GM12878 (cell line): ENCODE measurements at regions not wholly inside any gene's neighbourhood (a gene's known extent, or its start where the extent isn't known, plus 50 kb on each side); places are given as distances from the start of the nearest gene placed in this dataset.

ENCODE experiments used
- ATAC-seq: fragments of 200-7000 bp; cut with Tn5 transposase; 3 replicates; pipeline ENCODE4 v1.9.1; 2020; ENCODE audit warnings: mild to moderate bottlenecking, moderate library complexity
- BruUV-seq: library from RNA; stranded (reverse); fragments of 400-500 nt; replicated peaks from 2 replicates; lab custom pipeline; 2021; lab: Mats Ljungman, UMichigan
- CTCF ChIA-PET: fragments of 300-600 bp; sonication (Branson Sonifier 250); formaldehyde crosslinking; extraction: SDS; loops from one replicate; lab custom pipeline; 2021; ENCODE audit warnings: inconsistent platforms; lab: Yijun Ruan, JAX
- POLR2A ChIA-PET: fragments of 350-600 bp; formaldehyde crosslinking; extraction: SDS; loops from one replicate; lab custom pipeline; 2021; ENCODE audit warnings: inconsistent platforms; lab: Charles Lee
- RAD21 ChIA-PET: fragments of 300-600 bp; sonication (Branson Sonifier 250); formaldehyde crosslinking; loops from one replicate; lab custom pipeline; 2023; ENCODE audit warnings: antibody characterized with exemption; ENCODE audit not compliant: unreplicated experiment; lab: Charles Lee
- SMC1A ChIA-PET: fragments of 300-600 bp; sonication (Branson Sonifier 250); formaldehyde crosslinking; loops from one replicate; lab custom pipeline; 2023; ENCODE audit not compliant: unreplicated experiment, uncharacterized antibody; lab: Charles Lee
- DNase-seq: peaks from one replicate; pipeline ENCODE4 v3.0.0-alpha.2; 2011; ENCODE audit warnings: low read depth, low spot score
- FAIRE-seq: peaks from 3 replicates; lab custom pipeline; 2011; peaks lifted over from hg19 to GRCh38; lab: Jason Lieb, UNC
- H2AFZ ChIP-seq: 2 replicates; pipeline ENCODE4 v1.6.0; 2011; ENCODE audit warnings: low read depth, low read length, control low read depth; ENCODE audit not compliant: control insufficient read depth
- H3K27ac ChIP-seq: 2 replicates; pipeline ENCODE4 v1.5.1; 2011; ENCODE audit warnings: control low read depth; ENCODE audit not compliant: control insufficient read depth, insufficient read depth
- H3K27me3 ChIP-seq, 2 experiments: replicated peaks in 1 of 2; 2 replicates each; pipeline versions ENCODE4 v1.6.0 to v1.6.1; 2011; ENCODE audit warnings: low read length in 1 of 2; ENCODE audit not compliant: control insufficient read depth in 2 of 2, insufficient read depth in 2 of 2
- H3K36me3 ChIP-seq, 2 experiments: 2 replicates each; pipeline ENCODE4 v1.5.1; 2011; ENCODE audit warnings: low read length in 1 of 2; ENCODE audit not compliant: control insufficient read depth in 2 of 2, insufficient read depth in 2 of 2
- H3K4me1 ChIP-seq: 2 replicates; pipeline ENCODE4 v1.6.1; 2011; ENCODE audit warnings: mild to moderate bottlenecking, low read length, moderate library complexity, mixed read lengths; ENCODE audit not compliant: control insufficient read depth, insufficient read depth
- H3K4me2 ChIP-seq: 2 replicates; pipeline ENCODE4 v1.6.0; 2011; ENCODE audit warnings: control low read depth; ENCODE audit not compliant: control insufficient read depth, insufficient read depth
- H3K4me3 ChIP-seq: fragments of 200-600 bp; sonication (generic); 2 replicates; pipeline ENCODE4 v1.5.1; 2016
- H3K79me2 ChIP-seq: 2 replicates; pipeline ENCODE4 v1.6.0; 2011; ENCODE audit warnings: low read length; ENCODE audit not compliant: control insufficient read depth, insufficient read depth
- H3K9ac ChIP-seq: 2 replicates; pipeline ENCODE4 v1.8.0; 2011; ENCODE audit warnings: low read length, control low read depth, mixed read lengths; ENCODE audit not compliant: control insufficient read depth, insufficient read depth
- H3K9me3 ChIP-seq: replicated peaks from 3 replicates; pipeline ENCODE4 v1.5.1; 2011; ENCODE audit warnings: mild to moderate bottlenecking, low read length; ENCODE audit not compliant: control insufficient read depth, insufficient read depth
- H4K20me1 ChIP-seq: 2 replicates; pipeline ENCODE4 v1.6.0; 2011; ENCODE audit not compliant: control insufficient read depth, insufficient read depth
- BACH1 ChIP-seq: fragments of 450-650 bp; IDR thresholded peaks from 2 replicates; pipeline ENCODE4 v1.6.1; 2017; ENCODE audit warnings: mild to moderate bottlenecking, borderline replicate concordance
- E2F8 ChIP-seq: fragments of 450-650 bp; IDR thresholded peaks from 2 replicates; pipeline ENCODE4 v1.6.1; 2018; ENCODE audit warnings: mild to moderate bottlenecking, low read depth, moderate library complexity; ENCODE audit not compliant: partially characterized antibody
- EP300 ChIP-seq, 2 experiments: fragments of 150-350 bp in 1 of 2; IDR thresholded peaks; 2 replicates each; pipeline ENCODE4 v1.6.1; 2011 to 2012; ENCODE audit warnings: low read depth in 2 of 2, low read length in 2 of 2, borderline replicate concordance in 1 of 2, improper control_type of control experiment in 1 of 2, inconsistent platforms in 1 of 2; ENCODE audit not compliant: control insufficient read depth in 1 of 2
- GABPA ChIP-seq: IDR thresholded peaks from 2 replicates; pipeline ENCODE4 v1.6.1; 2014; ENCODE audit warnings: antibody characterized with exemption, low read depth, mild to moderate bottlenecking, inconsistent platforms
- HCFC1 ChIP-seq: fragments of 150-350 bp; IDR thresholded peaks from 2 replicates; pipeline ENCODE4 v1.6.1; 2014; ENCODE audit warnings: low read length
- HDAC6 ChIP-seq: fragments of 200-600 bp; sonication (generic); IDR thresholded peaks from one replicate; pipeline ENCODE4 v1.8.0; 2017; ENCODE audit warnings: antibody characterized with exemption; ENCODE audit not compliant: unreplicated experiment
- IRF4 ChIP-seq: IDR thresholded peaks from 2 replicates; pipeline ENCODE4 v1.6.1; 2011; ENCODE audit warnings: low read depth, low read length
- LARP7 ChIP-seq: fragments of 450-650 bp; IDR thresholded peaks from 2 replicates; pipeline ENCODE4 v1.6.1; 2017; ENCODE audit warnings: mild to moderate bottlenecking
- MEF2A ChIP-seq: IDR thresholded peaks from 2 replicates; pipeline ENCODE4 v1.6.1; 2011; ENCODE audit warnings: low read depth, mild to moderate bottlenecking, low read length, moderate library complexity; ENCODE audit not compliant: insufficient read depth
- NFYA ChIP-seq: IDR thresholded peaks from 2 replicates; pipeline ENCODE4 v1.6.1; 2011; ENCODE audit warnings: low read depth, mild to moderate bottlenecking, low read length, improper control_type of control experiment, borderline replicate concordance
- NR2F1 ChIP-seq: fragments of 450-650 bp; conservative IDR thresholded peaks from 2 replicates; pipeline ENCODE4 v1.6.1; 2017; ENCODE audit warnings: mild to moderate bottlenecking
- REST ChIP-seq: IDR thresholded peaks from 2 replicates; pipeline ENCODE4 v1.6.1; 2012; ENCODE audit warnings: mild to moderate bottlenecking, low read depth, low read length
- SMARCA5 ChIP-seq: fragments of 450-650 bp; IDR thresholded peaks from 2 replicates; pipeline ENCODE4 v1.6.1; 2017; ENCODE audit warnings: mild to moderate bottlenecking
- SMC3 ChIP-seq: IDR thresholded peaks from 2 replicates; pipeline ENCODE4 v1.6.1; 2011; ENCODE audit warnings: low read length, improper control_type of control experiment, borderline replicate concordance
- ZNF207 ChIP-seq: fragments of 450-650 bp; IDR thresholded peaks from 2 replicates; pipeline ENCODE4 v1.6.1; 2014; ENCODE audit warnings: antibody characterized with exemption, mild to moderate bottlenecking, borderline replicate concordance
- ZZZ3 ChIP-seq: IDR thresholded peaks from 2 replicates; pipeline ENCODE4 v1.6.1; 2011; ENCODE audit warnings: low read depth; ENCODE audit not compliant: control insufficient read depth, insufficient read length
- WGBS: methylation state at CpG from one replicate; pipeline ENCODE4 v1.1.6; 2016; ENCODE audit warnings: low lambda C conversion rate; ENCODE audit not compliant: insufficient replicate concordance, insufficient coverage; ENCODE audit errors: missing lambda C conversion rate; 5-methylcytosine and 5-hydroxymethylcytosine counted together
- in situ Hi-C: fragments of 300-500 bp; cut with MboI; formaldehyde crosslinking; loops from 9 replicates; pipeline ENCODE4 v1.14.3; 2018; ENCODE audit warnings: mixed read lengths
- intact Hi-C: fragments of 100-400 bp; cut with micrococcal nuclease; formaldehyde crosslinking; loops from one replicate; pipeline ENCODE4 v1.14.2; 2022; ENCODE audit not compliant: unreplicated experiment

DNA sequence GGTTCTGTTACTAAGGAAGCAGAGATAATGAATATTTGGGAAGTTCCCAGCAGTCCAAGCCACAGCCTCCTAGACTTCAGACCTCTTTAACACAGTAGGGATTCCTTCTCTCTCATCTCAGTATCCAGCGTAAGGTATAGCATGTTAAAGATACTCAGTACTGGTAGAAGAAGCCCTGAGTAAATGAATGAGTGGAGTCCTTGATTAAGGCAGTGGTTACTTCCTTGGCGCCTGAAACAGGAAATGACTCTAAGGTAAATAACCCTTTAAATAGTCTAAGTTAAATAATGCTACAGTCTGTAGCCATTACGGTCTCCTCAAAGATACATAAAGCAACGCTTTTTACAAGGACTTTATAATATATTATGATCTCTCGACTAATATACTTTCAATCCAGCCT, 650.8 kb upstream of the MIR17HG start:
- in situ Hi-C loops (no loop called here), intact Hi-C loops (no loop called here)
- Histone ChIP-seq H3K9me3 (no peaks in the 10 kb centered on the region; the same call in 2 of the 3 replicates), H3K4me2 (no peak overlapping the region), H3K27me3 (no peaks in the 10 kb centered on the region), H3K27ac (no peak overlapping the region), H2AFZ (no peak overlapping the region), H4K20me1 (no peaks in the 10 kb centered on the region), H3K4me1 (no peaks in the 10 kb centered on the region), H3K4me3 (no peak overlapping the region)
- no peak for FAIRE-seq
- WGBS: 34% methylated on average over 5 of the region's 5 CpGs
- ChIA-PET CTCF (no interaction called here), RAD21 (no interaction called here), POLR2A (no interaction called here), SMC1A (no interaction called here)
- DNase-seq: no peak
- no TSS peak for BruUV-seq
- ATAC-seq: no peak
- TF ChIP-seq HCFC1 (no peak), BACH1 (no peak), MEF2A (no peak), LARP7 (no peak), IRF4 (no peak), NFYA (no peak), SMC3 (no peak), SMARCA5 (no peak), E2F8 (no peak), GABPA (no peak), REST (no peak), ZZZ3 (no peak), ZNF207 (no peak), HDAC6 (no peak), NR2F1 (no peak), EP300 (IDR thresholded peaks at IDR 0.05; ENCODE audit: borderline replicate concordance in 1 of 2, control insufficient read depth in 1 of 2, low read depth in 2 of 2, low read length in 2 of 2) (no peak)
- TF ChIP-seq, all 136 proteins: peak for 0
- no peaks in the 10 kb centered on the region for H3K79me2 ChIP-seq
- H3K36me3 ChIP-seq: no peaks in the 10 kb centered on the region
- no peak overlapping the region for H3K9ac ChIP-seq
